Body of pancreas (tissue), 4 donors: ENCODE measurements at regions not wholly inside any gene's neighbourhood (a gene's known extent, or its start where the extent isn't known, plus 50 kb on each side); places are given as distances from the start of the nearest gene placed in this dataset.

ENCODE experiments used
- CTCF ChIP-seq, 7 experiments: fragments of 450-650 bp in 4 of 7; fragments of 200-600 bp in 3 of 7; sonication (generic) in 3 of 7; IDR thresholded peaks; one replicate each; pipeline ENCODE4 v1.5.1; 2016 to 2019; ENCODE audit warnings: antibody characterized with exemption in 7 of 7
- POLR2A ChIP-seq, 3 donors: fragments of 450-650 bp; IDR thresholded peaks; one replicate each; pipeline ENCODE4 v1.6.1; 2016; ENCODE audit warnings: antibody characterized with exemption in 3 of 3, mild to moderate bottlenecking in 2 of 3

DNA sequence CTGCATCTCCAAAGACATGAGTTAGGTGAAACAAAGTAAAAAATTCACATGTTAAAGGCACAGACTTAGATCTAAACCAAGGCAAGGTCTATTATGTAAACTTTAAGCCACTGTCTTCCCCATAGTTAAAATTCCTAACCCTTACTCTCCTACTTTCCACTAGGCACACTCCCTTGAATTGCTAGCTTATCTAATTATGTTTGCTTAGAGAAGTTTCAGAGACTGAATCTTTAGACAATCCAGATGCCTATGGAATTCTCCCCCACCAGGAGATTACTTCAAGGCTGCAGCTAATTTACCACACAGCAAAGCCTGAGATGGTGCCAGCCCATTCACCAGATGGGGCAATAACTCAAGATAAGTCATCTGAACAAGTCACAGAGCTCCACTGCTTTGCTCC lies 803.1 kb upstream of the COX7C start:
- TF ChIP-seq CTCF (IDR thresholded peaks at IDR 0.05) (no peak), POLR2A (IDR thresholded peaks at IDR 0.05) (no peak)
